ENCODE measurements at regions not wholly inside any gene's neighbourhood (a gene's known extent, or its start where the extent isn't known, plus 50 kb on each side); places are given as distances from the start of the nearest gene placed in this dataset.

DNA sequence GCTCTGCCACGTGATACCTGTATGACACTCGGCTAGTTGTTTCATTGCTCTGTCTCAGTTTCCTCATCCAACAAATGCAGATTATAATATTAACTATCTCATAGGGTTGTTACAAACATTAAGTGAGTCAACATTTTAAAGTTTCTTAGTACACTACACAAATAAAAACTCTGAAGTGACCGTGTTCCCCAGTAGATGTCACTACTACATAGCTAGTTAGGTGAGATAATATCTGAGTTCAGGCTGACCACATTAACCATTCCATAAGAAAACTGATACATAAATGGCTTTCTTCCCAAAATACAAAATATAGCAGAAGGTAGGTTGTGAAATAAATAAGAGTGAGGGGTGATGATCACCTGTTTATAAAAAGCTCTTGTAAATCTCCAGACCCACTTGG, 214.1 kb downstream of the NUF2 start (continued):
- TF ChIP-seq SAFB2 (IDR thresholded peaks at IDR 0.05; ENCODE audit: borderline replicate concordance, low read depth, low read length, severe bottlenecking) (no peak), CCAR2 (IDR thresholded peaks at IDR 0.05; ENCODE audit: low read depth, low read length) (no peak), TOE1 (IDR thresholded peaks at IDR 0.05; ENCODE audit: borderline replicate concordance) (no peak), TOE1 (CRISPR knock-in tag; IDR thresholded peaks at IDR 0.05; ENCODE audit: borderline replicate concordance, low read depth) (no peak)

DNA sequence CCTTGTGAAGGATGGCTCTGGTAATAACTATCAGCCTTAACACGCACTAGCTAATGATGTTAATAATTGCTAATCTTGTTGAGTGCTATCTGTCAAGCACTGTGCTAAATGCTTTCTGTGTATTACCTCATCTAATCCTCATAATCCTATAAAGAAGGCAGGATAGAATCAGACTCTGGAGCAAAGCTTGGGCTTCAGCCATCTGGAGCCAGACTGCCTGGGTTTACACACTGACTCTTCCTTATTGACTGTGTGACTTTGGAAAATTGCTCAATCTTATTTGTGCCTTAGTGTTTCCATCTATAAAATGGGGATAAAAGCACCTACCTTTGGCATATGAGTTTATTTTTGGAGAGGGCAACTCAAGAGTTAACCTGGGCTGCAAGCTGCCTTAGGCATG, 216.1 kb downstream of the NUF2 start:
- H4K20me1 ChIP-seq (replicated peaks; ENCODE audit: control insufficient read depth, insufficient read depth, low read length), result no peaks in the 10 kb centered on the region
- no peaks in the 10 kb centered on the region for H3K9me3 ChIP-seq (replicated peaks; ENCODE audit: control insufficient read depth, insufficient read depth, low read depth, low read length)
- H3K9me1 ChIP-seq (ENCODE audit: control insufficient read depth, insufficient read depth, low read length), result no peaks in the 10 kb centered on the region
- no TSS peak for BruUV-seq (replicated peaks)
- intact Hi-C loops (cut with micrococcal nuclease) (no loop called here), in situ Hi-C loops (cut with MboI) (no loop called here)
- no peaks in the 10 kb centered on the region for H3K36me3 ChIP-seq (ENCODE audit: control insufficient read depth, insufficient read depth, low read length)
- WGBS (ENCODE audit: insufficient coverage, low coverage, missing lambda C conversion rate), result 10% methylated on average over 1 of the region's 1 CpG
- FAIRE-seq, result no peak
- no peak overlapping the region for H3K4me3 ChIP-seq
- no peaks in the 10 kb centered on the region for H3K4me1 ChIP-seq (replicated peaks in 1 of 2; ENCODE audit: control insufficient read depth in 2 of 2, insufficient read depth in 2 of 2, low read length in 2 of 2)
- H2AFZ ChIP-seq (ENCODE audit: low read depth, low read length), result no peak overlapping the region
- no peaks in the 10 kb centered on the region for H3K79me2 ChIP-seq (ENCODE audit: control insufficient read depth, insufficient read depth, low read length)
- H3K27ac ChIP-seq (ENCODE audit: extremely low read depth, low read depth, low read length), result no peak overlapping the region
- no peaks in the 10 kb centered on the region for H3K27me3 ChIP-seq (ENCODE audit: control insufficient read depth in 2 of 2, insufficient read depth in 2 of 2, low read length in 2 of 2)
- DNase-seq (ENCODE audit: extremely low read depth in 1 of 4, low spot score in 3 of 4), result no peak
- H3K9ac ChIP-seq (ENCODE audit: insufficient read depth in 1 of 2, low read depth in 2 of 2, low read length in 2 of 2), result no peak overlapping the region
- no peak overlapping the region for H3K4me2 ChIP-seq (ENCODE audit: insufficient read depth, low read length)
- ATAC-seq, result no peak
- CTCF ChIA-PET (ENCODE audit: low intra/inter-chr PET ratio), result no interaction called here
- POLR2A ChIA-PET, result no interaction called here
- TF ChIP-seq NR4A1 (CRISPR knock-in tag; IDR thresholded peaks at IDR 0.05) (no peak), NR4A1 (tag; IDR thresholded peaks at IDR 0.05) (no peak), PCBP2 (IDR thresholded peaks at IDR 0.05; ENCODE audit: low read depth, low read length, poor library complexity, severe bottlenecking) (no peak), HOXB6 (CRISPR knock-in tag; IDR thresholded peaks at IDR 0.05; ENCODE audit: borderline replicate concordance) (no peak), FOXJ2 (tag; IDR thresholded peaks at IDR 0.05) (no peak), HDAC1 (IDR thresholded peaks at IDR 0.05) (no peak), NCOA6 (IDR thresholded peaks at IDR 0.05) (no peak), SAP30 (IDR thresholded peaks at IDR 0.05; ENCODE audit: borderline replicate concordance, insufficient read depth, low read depth, low read length, poor library complexity, severe bottlenecking) (no peak), ZNF561 (CRISPR knock-in tag; conservative IDR thresholded peaks at IDR 0.05) (no peak), ZNF592 (IDR thresholded peaks at IDR 0.05) (no peak)
- TF ChIP-seq, protein P1, sequence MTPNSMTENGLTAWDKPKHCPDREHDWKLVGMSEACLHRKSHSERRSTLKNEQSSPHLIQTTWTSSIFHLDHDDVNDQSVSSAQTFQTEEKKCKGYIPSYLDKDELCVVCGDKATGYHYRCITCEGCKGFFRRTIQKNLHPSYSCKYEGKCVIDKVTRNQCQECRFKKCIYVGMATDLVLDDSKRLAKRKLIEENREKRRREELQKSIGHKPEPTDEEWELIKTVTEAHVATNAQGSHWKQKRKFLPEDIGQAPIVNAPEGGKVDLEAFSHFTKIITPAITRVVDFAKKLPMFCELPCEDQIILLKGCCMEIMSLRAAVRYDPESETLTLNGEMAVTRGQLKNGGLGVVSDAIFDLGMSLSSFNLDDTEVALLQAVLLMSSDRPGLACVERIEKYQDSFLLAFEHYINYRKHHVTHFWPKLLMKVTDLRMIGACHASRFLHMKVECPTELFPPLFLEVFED (CRISPR knock-in tag; conservative IDR thresholded peaks at IDR 0.05), result no peak
- TF ChIP-seq, protein P2, sequence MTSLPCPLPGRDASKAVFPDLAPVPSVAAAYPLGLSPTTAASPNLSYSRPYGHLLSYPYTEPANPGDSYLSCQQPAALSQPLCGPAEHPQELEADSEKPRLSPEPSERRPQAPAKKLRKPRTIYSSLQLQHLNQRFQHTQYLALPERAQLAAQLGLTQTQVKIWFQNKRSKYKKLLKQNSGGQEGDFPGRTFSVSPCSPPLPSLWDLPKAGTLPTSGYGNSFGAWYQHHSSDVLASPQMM (CRISPR knock-in tag; IDR thresholded peaks at IDR 0.05), result no peak

All from K562 (cell line).